SKM-1 (cell line): ENCODE measurements at regions not wholly inside any gene's neighbourhood (a gene's known extent, or its start where the extent isn't known, plus 50 kb on each side); places are given as distances from the start of the nearest gene placed in this dataset.
"Not testable (repeated sequence)": the region's sequence is repeated elsewhere in the genome, so short reads cannot be mapped to it uniquely, and the experiment has no call there.

ENCODE experiments used
- DNase-seq: peaks from one replicate; lab custom pipeline; 2025; ENCODE audit not compliant: unreplicated experiment; lab: John Stamatoyannopoulos, UW

GRCh38 chr4:19539201-19539600, 712.5 kb upstream of the SLIT2 start:
- no peak for DNase-seq

- DNase-seq: no peak
Observed at GRCh38 chr4:19534159-19534558, 717.5 kb upstream of the SLIT2 start.

DNA sequence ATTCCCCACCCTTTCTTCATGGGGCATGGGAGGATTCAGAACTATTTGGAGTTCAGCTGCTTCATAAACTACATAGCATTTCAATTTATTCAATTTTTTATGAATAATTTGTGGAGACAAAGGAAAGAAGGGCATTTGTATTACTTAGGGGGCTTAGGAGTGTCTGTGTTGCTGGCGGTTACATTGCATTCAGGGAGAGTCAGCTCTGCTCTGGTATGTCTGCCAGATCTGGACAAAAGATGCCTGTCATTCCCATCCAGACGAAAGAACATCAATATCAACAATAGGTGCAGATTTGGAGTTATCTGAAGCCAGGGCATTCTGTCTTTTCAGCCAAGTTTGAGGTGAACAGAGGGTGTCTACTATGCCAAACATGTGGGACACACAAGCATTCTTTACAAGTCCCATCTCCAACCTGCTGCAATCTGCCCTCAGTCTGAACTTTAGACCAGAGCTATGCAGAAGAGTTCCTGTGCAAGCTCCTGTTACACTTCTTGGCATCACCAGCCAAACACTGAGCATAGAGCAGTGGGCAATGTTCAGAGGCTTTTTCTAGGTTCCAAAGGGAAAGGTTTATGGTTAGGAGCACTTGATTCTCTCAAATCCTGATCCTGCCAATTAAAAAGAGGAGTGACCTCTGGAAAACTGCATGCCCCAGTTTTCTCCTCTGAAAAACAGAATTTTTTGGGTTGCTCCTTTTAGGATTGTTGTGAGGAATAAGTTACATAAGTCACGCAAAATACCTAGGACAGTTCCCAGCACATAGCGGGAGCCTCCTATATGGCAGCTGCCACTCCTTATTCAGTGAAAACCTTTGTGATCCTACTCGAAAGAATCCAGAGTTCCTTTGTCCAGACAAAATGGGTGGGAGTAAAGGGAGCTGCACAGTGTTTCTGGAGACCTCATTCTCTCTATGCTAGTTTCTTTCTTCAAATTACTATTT, 719.5 kb upstream of the SLIT2 start:
- DNase-seq: no peak

DNA sequence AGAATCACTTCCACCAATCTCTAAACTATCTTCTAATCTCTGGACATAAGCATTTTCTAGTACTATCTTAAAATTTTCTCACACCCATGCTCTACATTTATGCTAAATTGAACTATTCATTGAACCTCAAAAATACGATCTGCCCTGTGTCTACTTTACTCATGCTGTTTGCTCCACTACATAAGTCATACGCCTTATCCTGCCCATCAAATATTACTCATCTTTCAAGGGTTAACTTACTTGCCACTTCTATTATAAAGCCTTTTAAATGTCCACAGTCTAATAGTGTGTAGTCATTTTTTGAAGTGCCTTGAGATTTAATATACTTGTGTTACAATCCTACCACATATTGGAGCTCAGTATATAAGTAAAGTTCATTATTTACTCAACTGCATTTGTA, 727.7 kb upstream of the SLIT2 start:
- DNase-seq: no peak

- no peak for DNase-seq
Observed at GRCh38 chr4:19522966-19523365, 728.7 kb upstream of the SLIT2 start.

GRCh38 chr4:19520939-19521520, 730.7 kb upstream of the SLIT2 start:
- DNase-seq: no peak

GRCh38 chr4:19514276-19515070, 737.2 kb upstream of the SLIT2 start:
- DNase-seq: no peak

- no peak for DNase-seq
Observed at GRCh38 chr4:19512086-19512485, 739.6 kb upstream of the SLIT2 start.

DNA sequence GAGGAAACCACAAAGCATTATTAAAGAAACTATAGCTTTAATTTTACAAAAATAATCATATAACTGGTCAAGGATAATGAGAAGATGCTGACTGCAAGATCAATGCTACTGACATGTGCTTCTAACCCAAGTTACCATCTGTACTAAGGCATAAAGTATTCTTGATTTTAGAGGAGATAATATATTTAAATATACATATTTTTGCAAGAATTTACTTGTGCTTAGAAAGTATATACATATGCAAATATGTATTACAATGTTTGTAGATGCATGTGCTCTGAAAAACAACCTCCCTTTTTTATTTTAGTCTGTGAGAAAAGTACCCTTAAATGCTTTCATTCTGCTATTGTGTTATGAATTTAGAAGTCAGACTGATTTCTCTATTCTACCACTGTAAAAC, 740.7 kb upstream of the SLIT2 start:
- DNase-seq: no peak

GRCh38 chr4:19508442-19508841, 743.3 kb upstream of the SLIT2 start:
- DNase-seq: no peak

DNA sequence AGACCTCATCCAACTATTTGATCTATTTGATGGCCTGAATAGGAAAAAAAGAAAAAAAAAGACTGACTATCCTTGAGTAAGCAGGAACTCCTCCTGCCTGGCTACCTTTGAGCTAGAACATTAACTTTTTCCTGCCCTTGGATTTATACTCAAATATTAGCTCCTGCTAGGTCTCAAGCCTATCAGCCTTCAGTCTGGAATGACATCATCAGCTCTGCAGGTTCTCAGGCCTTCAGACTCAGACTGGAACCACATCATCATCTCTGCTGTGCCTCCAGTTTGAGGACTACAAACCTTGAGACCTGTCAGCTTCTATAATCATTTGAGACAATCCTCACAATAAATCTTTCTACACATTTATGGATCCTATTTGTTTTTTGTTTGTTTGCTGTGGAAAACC, 754.0 kb upstream of the SLIT2 start:
- no peak for DNase-seq

DNA sequence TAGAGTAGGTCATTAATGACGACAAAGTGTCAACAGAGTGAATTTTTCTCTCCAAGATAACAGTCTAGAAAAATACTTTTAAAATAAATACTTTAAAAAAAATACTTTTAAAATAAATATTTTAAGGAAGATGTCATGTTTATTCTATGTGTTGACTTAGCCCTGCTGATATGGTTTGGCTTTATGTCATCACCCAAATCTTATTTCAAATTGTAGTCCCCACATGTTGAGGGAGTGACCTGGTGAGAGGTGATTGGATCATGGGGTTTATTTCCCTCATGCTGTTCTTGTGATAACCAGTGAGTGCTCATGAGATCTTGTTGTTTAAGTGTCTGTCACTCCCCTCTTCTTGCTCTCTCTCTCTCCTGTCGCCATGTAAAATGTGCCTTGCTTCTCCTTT, 754.9 kb upstream of the SLIT2 start:
- no peak for DNase-seq

GRCh38 chr4:19494961-19495360, 756.7 kb upstream of the SLIT2 start:
- DNase-seq: no peak

GRCh38 chr4:19492606-19493005, 759.1 kb upstream of the SLIT2 start:
- DNase-seq: no peak

- DNase-seq: no peak
Observed at GRCh38 chr4:19486400-19486799, 765.3 kb upstream of the SLIT2 start.

DNA sequence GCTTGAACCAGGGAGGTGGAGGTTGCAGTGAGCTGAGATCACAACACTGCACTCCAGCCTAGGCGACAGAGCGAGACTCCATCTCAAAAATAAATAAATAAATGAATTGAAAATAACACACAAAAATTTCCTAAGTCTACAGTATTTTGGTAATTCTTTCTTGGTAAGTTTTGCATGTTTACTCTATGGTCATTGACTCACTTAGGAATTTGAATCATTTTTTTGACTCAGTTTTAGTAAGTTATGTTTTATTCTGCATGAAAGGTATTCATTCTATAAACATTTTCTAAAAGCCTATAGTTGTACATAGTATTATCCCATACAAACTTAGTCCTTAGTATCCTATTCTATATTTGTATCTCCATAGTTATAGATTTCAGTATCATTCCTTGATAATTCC, 772.9 kb upstream of the SLIT2 start:
- DNase-seq: no peak

DNA sequence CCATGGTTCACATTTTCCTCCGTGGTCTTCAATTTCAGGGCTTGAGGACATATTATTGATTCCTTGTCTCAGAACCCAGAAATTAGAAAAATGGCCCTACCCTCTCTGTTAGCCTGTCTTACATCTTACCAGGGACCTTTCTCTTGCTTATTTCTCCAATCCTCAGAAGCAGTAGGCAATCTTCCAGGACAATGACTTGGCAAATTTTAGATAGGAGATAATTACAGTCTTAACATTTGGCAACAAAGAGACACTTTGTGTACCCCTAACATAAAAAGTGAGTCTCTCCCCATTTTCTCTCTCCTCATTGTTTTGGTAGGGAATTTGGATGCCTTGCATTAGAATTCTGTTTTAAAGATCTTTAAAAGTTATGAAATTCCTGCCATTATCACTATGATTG, 778.1 kb upstream of the SLIT2 start:
- no peak for DNase-seq

GRCh38 chr4:19472666-19473065, 779.0 kb upstream of the SLIT2 start:
- no peak for DNase-seq

GRCh38 chr4:19470001-19470400, 781.7 kb upstream of the SLIT2 start:
- DNase-seq: not testable (repeated sequence)

DNA sequence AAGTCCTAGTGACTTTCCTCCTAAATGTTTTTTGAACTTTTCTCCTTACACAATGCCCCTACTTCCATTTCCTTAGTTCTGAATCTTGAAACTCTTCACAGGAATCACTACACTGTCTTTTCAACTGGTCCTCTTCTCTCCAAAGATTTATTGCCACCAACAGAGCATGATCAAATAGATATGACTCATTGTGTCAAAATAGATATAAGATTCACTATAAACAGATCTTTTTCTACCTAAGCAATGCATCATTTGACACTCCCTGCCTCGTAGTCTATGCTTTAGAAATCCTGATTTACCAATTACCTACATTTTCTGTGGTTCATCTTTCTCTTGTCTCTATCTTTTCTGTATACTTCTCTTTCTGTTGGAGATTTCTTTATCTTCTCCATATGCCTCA, 789.6 kb upstream of the SLIT2 start:
- DNase-seq: no peak

- DNase-seq: no peak
Observed at GRCh38 chr4:19455850-19456602, 795.7 kb upstream of the SLIT2 start.
